Astrocyte of the cerebellum (primary cell): ENCODE measurements at regions not wholly inside any gene's neighbourhood (a gene's known extent, or its start where the extent isn't known, plus 50 kb on each side); places are given as distances from the start of the nearest gene placed in this dataset.

Experiments used
- DNase-seq: peaks from one replicate; pipeline ENCODE4 v3.0.0-alpha.2; 2011; ENCODE audit warnings: low read depth
- H3K4me3 ChIP-seq: 2 replicates; pipeline ENCODE4 v1.5.1; 2011; ENCODE audit warnings: mild to moderate bottlenecking, low read depth, low read length, moderate library complexity
- CTCF ChIP-seq: IDR thresholded peaks from 2 replicates; pipeline ENCODE4 v1.5.1; 2012; ENCODE audit warnings: low read length, low read depth, moderate library complexity, mild to moderate bottlenecking; ENCODE audit errors: missing control alignments
- in situ Hi-C: cut with HindIII; loops from 2 replicates; pipeline ENCODE4 v1.10.0; 2017; ENCODE audit warnings: low sequenced_read_pairs

GRCh38 chr12:131505561-131505960 is 205.3 kb upstream of the SFSWAP start:
- H3K4me3 ChIP-seq = no peak overlapping the region
- DNase-seq = no peak
- in situ Hi-C loops = no loop called here
- no peak for TF ChIP-seq CTCF

GRCh38 chr12:131506426-131506825 is 204.5 kb upstream of the SFSWAP start:
- H3K4me3 ChIP-seq = no peak overlapping the region
- in situ Hi-C loops = no loop called here
- TF ChIP-seq CTCF = no peak
- no peak for DNase-seq

GRCh38 chr12:131507094-131507493 is 203.8 kb upstream of the SFSWAP start:
- no peak for TF ChIP-seq CTCF
- no peak for DNase-seq
- H3K4me3 ChIP-seq = no peak overlapping the region
- in situ Hi-C loops = no loop called here

GRCh38 chr12:131507881-131508280 is 203.0 kb upstream of the SFSWAP start:
- no peak for TF ChIP-seq CTCF
- DNase-seq = no peak
- in situ Hi-C loops = no loop called here
- H3K4me3 ChIP-seq = no peak overlapping the region

- H3K4me3 ChIP-seq = no peak overlapping the region
- in situ Hi-C loops = no loop called here
- TF ChIP-seq CTCF = no peak
- no peak for DNase-seq
These were observed 201.2 kb upstream of the SFSWAP start for GRCh38 chr12:131509701-131510100.

- H3K4me3 ChIP-seq = no peak overlapping the region
- DNase-seq = no peak
- in situ Hi-C loops = no loop called here
- no peak for TF ChIP-seq CTCF
These were observed 200.5 kb upstream of the SFSWAP start for GRCh38 chr12:131510431-131510830.

- no peak for TF ChIP-seq CTCF
- H3K4me3 ChIP-seq = no peak overlapping the region
- in situ Hi-C loops = no loop called here
- no peak for DNase-seq
These were observed 199.5 kb upstream of the SFSWAP start for GRCh38 chr12:131511391-131511802.
